Natural killer cell (primary cell): ENCODE measurements at regions not wholly inside any gene's neighbourhood (a gene's known extent, or its start where the extent isn't known, plus 50 kb on each side); places are given as distances from the start of the nearest gene placed in this dataset.

ENCODE experiments used
- ATAC-seq, 3 donors: fragments of 150-1000 bp in 2 of 3; fragments of 200-7000 bp in 1 of 3; cut with Tn5 transposase; 1 replicate in 1 of 3; 2 replicates in 2 of 3; pipeline ENCODE4 v1.10.0; 2021; ENCODE audit warnings: mild to moderate bottlenecking in 2 of 3, moderate library complexity in 2 of 3
- DNase-seq, 2 donors: peaks; one replicate each; pipeline versions ENCODE4 v3.0.0 to v3.0.0-alpha.2; 2013 to 2021; ENCODE audit warnings: mixed read lengths in 1 of 2
- H3K27ac ChIP-seq: one replicate; pipeline ENCODE4 v1.5.1; 2013; ENCODE audit warnings: mild to moderate bottlenecking, low read length
- H3K27me3 ChIP-seq: one replicate; pipeline ENCODE4 v1.6.1; 2013; ENCODE audit warnings: low read length; ENCODE audit not compliant: control insufficient read depth, insufficient read depth
- H3K36me3 ChIP-seq: one replicate; pipeline ENCODE4 v1.6.1; 2013; ENCODE audit warnings: low read length; ENCODE audit not compliant: control insufficient read depth, insufficient read depth
- H3K4me1 ChIP-seq: one replicate; pipeline ENCODE4 v1.6.1; 2013; ENCODE audit warnings: low read length; ENCODE audit not compliant: control insufficient read depth, insufficient read depth
- H3K4me3 ChIP-seq: one replicate; pipeline ENCODE4 v1.5.1; 2013; ENCODE audit warnings: low read length
- H3K9me3 ChIP-seq: one replicate; pipeline ENCODE4 v1.6.1; 2013; ENCODE audit warnings: low read length; ENCODE audit not compliant: control insufficient read depth, insufficient read depth
- H3K27ac Mint-ChIP-seq, 2 donors: one replicate each; pipeline ENCODE4 v1.8.0; 2022; ENCODE audit warnings: mild to moderate bottlenecking in 2 of 2, mixed read lengths in 2 of 2, moderate library complexity in 1 of 2
- H3K27me3 Mint-ChIP-seq, 2 donors: one replicate each; pipeline ENCODE4 v1.8.0; 2022; ENCODE audit warnings: low read depth in 2 of 2, mixed read lengths in 2 of 2
- H3K36me3 Mint-ChIP-seq: one replicate; pipeline ENCODE4 v1.8.0; 2022; ENCODE audit warnings: mixed read lengths
- H3K4me1 Mint-ChIP-seq, 2 donors: one replicate each; pipeline ENCODE4 v1.8.0; 2022; ENCODE audit warnings: mixed read lengths in 2 of 2
- H3K4me3 Mint-ChIP-seq: one replicate; pipeline ENCODE4 v1.8.0; 2022; ENCODE audit warnings: mild to moderate bottlenecking, moderate library complexity, mixed read lengths
- H3K9me3 Mint-ChIP-seq, 2 donors: one replicate each; pipeline ENCODE4 v1.8.0; 2022; ENCODE audit warnings: mixed read lengths in 2 of 2
- CTCF ChIP-seq: fragments of 200-600 bp; IDR thresholded peaks from one replicate; pipeline ENCODE4 v1.8.0; 2022; ENCODE audit warnings: antibody characterized with exemption
- WGBS: methylation state at CpG from one replicate; pipeline ENCODE4 v1.1.7; 2013; ENCODE audit warnings: missing lambda C conversion rate; ENCODE audit not compliant: insufficient coverage; 5-methylcytosine and 5-hydroxymethylcytosine counted together
- intact Hi-C: fragments of 100-400 bp; cut with micrococcal nuclease; formaldehyde crosslinking; loops from one replicate; pipeline ENCODE4 v1.14.2; 2022

DNA sequence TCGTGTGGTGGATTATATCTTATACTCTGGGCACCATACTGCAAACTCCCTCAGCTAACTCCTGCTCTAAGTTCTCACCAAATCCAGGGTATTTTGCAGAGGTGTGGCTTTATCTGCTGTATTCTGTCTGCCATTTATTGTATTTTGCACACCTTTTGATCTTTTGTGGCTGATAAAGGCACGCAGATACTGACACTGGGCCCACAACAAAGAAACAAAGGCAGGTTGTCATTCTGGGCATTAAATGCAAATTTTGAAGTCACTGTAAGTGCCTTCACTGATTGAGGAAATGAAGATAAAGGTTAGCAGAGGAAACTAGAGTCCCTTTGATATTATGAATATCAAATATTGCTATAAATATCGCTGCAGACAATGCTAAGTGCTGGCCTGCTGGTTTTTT lies 265.8 kb upstream of the MEIS1 start:
- H3K4me1 ChIP-seq: no peaks in the 10 kb centered on the region
- 72% methylated on average over 2 of the region's 3 CpGs for WGBS
- no peaks in the 10 kb centered on the region for H3K27me3 Mint-ChIP-seq
- no peaks in the 10 kb centered on the region for H3K27me3 ChIP-seq
- no peak overlapping the region for H3K4me3 ChIP-seq
- no peak for DNase-seq
- TF ChIP-seq CTCF: no peak
- intact Hi-C loops: no loop called here
- no peaks in the 10 kb centered on the region for H3K36me3 ChIP-seq
- ATAC-seq: no peak
- no peak overlapping the region for H3K4me3 Mint-ChIP-seq
- no peak overlapping the region for H3K27ac Mint-ChIP-seq
- peaks cover 6 to 10% of the 10 kb centered on the region in 2 donors for H3K9me3 Mint-ChIP-seq
- H3K9me3 ChIP-seq: no peaks in the 10 kb centered on the region
- no peaks in the 10 kb centered on the region for H3K4me1 Mint-ChIP-seq
- H3K27ac ChIP-seq: no peak overlapping the region
- no peaks in the 10 kb centered on the region for H3K36me3 Mint-ChIP-seq

GRCh38 chr2:66164470-66164869 lies 270.5 kb upstream of the MEIS1 start:
- no peaks in the 10 kb centered on the region for H3K27me3 ChIP-seq
- no peak overlapping the region for H3K27ac Mint-ChIP-seq
- no peaks in the 10 kb centered on the region for H3K9me3 ChIP-seq
- H3K4me1 ChIP-seq: no peaks in the 10 kb centered on the region
- 97% methylated on average over 4 of the region's 4 CpGs for WGBS
- no peaks in the 10 kb centered on the region for H3K4me1 Mint-ChIP-seq
- H3K27me3 Mint-ChIP-seq: no peaks in the 10 kb centered on the region
- no peaks in the 10 kb centered on the region for H3K36me3 ChIP-seq
- ATAC-seq: no peak
- no peak for TF ChIP-seq CTCF
- no peaks in the 10 kb centered on the region for H3K36me3 Mint-ChIP-seq
- no peak overlapping the region for H3K4me3 Mint-ChIP-seq
- no peak overlapping the region for H3K27ac ChIP-seq
- no peak overlapping the region for H3K4me3 ChIP-seq
- intact Hi-C loops: no loop called here
- peaks cover 6 to 18% of the 10 kb centered on the region in 2 donors for H3K9me3 Mint-ChIP-seq
- no peak for DNase-seq

GRCh38 chr2:66156171-66156570 lies 278.8 kb upstream of the MEIS1 start:
- Histone ChIP-seq H3K27me3 (no peaks in the 10 kb centered on the region), H3K9me3 (no peaks in the 10 kb centered on the region), H3K36me3 (no peaks in the 10 kb centered on the region), H3K4me3 (no peak overlapping the region), H3K27ac (no peak overlapping the region), H3K4me1 (no peaks in the 10 kb centered on the region)
- TF ChIP-seq CTCF: no peak
- Mint-ChIP-seq H3K36me3 (peaks cover 7% of the 10 kb centered on the region), H3K4me3 (no peak overlapping the region), H3K27ac (no peak overlapping the region), H3K9me3 (peaks cover 20 to 24% of the 10 kb centered on the region in 2 donors), H3K4me1 (no peaks in the 10 kb centered on the region), H3K27me3 (no peaks in the 10 kb centered on the region)
- no CpG with 5 or more reads among the region's 1 CpG for WGBS
- DNase-seq (no peak), ATAC-seq (no peak)
- intact Hi-C loops: no loop called here

DNA sequence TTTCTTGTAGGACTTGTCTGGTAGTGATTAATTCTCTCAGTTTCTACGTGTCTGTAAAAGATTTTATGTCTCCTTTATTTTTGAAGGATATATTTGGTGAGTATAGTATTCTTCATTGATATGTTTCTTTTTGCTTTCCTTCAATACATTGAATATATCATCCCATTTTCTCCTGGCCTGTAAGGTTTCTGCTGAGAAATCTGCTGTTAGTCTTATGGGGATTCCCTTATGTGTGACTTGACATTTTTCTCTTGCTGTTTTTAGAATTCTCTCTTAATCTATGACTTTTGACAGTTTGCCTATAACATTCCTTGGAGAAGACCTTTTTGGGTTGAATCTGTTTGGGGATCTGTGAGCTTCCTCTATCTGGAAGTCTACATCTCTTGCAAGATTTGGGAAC lies 281.0 kb upstream of the MEIS1 start:
- Mint-ChIP-seq H3K9me3 (peaks cover 18 to 26% of the 10 kb centered on the region in 2 donors), H3K36me3 (peaks cover 7% of the 10 kb centered on the region), H3K4me1 (no peaks in the 10 kb centered on the region), H3K27me3 (no peaks in the 10 kb centered on the region), H3K27ac (no peak overlapping the region), H3K4me3 (no peak overlapping the region)
- TF ChIP-seq CTCF: no peak
- no peaks in the 10 kb centered on the region for H3K4me1 ChIP-seq
- no peaks in the 10 kb centered on the region for H3K9me3 ChIP-seq
- intact Hi-C loops: no loop called here
- ATAC-seq (no peak), DNase-seq (no peak)
- no peaks in the 10 kb centered on the region for H3K27me3 ChIP-seq
- H3K4me3 ChIP-seq: no peak overlapping the region
- no peaks in the 10 kb centered on the region for H3K36me3 ChIP-seq
- H3K27ac ChIP-seq: no peak overlapping the region
- no CpG with 5 or more reads among the region's 1 CpG for WGBS
